DOHH2 (cell line): ENCODE measurements at regions not wholly inside any gene's neighbourhood (a gene's known extent, or its start where the extent isn't known, plus 50 kb on each side); places are given as distances from the start of the nearest gene placed in this dataset.

Source experiments
- CTCF ChIP-seq: fragments of 200-600 bp; sonication (generic); IDR thresholded peaks from one replicate; pipeline ENCODE4 v1.5.1; 2014; ENCODE audit warnings: antibody characterized with exemption, mild to moderate bottlenecking, low read depth, low read length; ENCODE audit not compliant: poor library complexity, severe bottlenecking
- EZH2phosphoT487 ChIP-seq: fragments of 200-600 bp; sonication (generic); IDR thresholded peaks from 2 replicates; pipeline ENCODE4 v1.6.1; 2017; ENCODE audit warnings: borderline replicate concordance, mild to moderate bottlenecking, antibody characterized with exemption, low read length, moderate library complexity, mixed read lengths

GRCh38 chr5:91315701-91316100 lies 67.4 kb downstream of the ARRDC3 start:
- TF ChIP-seq CTCF = no peak
- TF ChIP-seq EZH2phosphoT487 = no peak
